Loucy (cell line): ENCODE measurements at regions not wholly inside any gene's neighbourhood (a gene's known extent, or its start where the extent isn't known, plus 50 kb on each side); places are given as distances from the start of the nearest gene placed in this dataset.

Experiments
- EZH2phosphoT487 ChIP-seq: fragments of 200-600 bp; IDR thresholded peaks from 2 replicates; pipeline ENCODE4 v1.6.1; 2018; ENCODE audit warnings: antibody characterized with exemption, mild to moderate bottlenecking, moderate library complexity, borderline replicate concordance
- TF ChIP-seq, protein P1 (sequence below): fragments of 200-600 bp; sonication (generic); conservative IDR thresholded peaks from 2 replicates; pipeline ENCODE4 v1.5.1; 2014; ENCODE audit warnings: mild to moderate bottlenecking, antibody characterized with exemption, low read length

DNA sequence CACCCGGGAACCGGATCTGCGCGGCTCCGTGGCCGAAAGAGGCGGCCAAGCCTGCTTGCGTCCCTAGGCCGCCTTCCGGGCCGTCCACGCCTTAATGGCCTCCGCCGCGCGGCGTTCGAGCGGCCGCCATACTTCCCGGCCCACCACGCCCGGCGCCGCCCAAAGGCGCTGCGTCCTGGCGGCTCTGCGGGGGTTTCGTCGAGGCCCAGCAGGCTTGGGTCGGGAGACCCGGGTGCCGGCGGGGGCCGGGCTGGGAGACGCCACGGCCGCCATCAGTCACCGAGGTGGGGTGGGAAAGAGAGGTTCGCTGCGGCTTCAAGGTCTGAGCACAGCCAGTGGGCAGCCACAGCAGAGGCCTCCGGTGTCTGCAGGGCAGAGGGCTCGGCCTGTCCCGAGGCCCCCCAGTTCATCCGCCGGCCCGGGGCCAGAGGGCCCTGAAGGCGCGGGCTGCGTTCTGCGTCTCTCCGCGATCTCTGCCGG lies 545.8 kb upstream of the CDH10 start:
- TF ChIP-seq, protein P1, sequence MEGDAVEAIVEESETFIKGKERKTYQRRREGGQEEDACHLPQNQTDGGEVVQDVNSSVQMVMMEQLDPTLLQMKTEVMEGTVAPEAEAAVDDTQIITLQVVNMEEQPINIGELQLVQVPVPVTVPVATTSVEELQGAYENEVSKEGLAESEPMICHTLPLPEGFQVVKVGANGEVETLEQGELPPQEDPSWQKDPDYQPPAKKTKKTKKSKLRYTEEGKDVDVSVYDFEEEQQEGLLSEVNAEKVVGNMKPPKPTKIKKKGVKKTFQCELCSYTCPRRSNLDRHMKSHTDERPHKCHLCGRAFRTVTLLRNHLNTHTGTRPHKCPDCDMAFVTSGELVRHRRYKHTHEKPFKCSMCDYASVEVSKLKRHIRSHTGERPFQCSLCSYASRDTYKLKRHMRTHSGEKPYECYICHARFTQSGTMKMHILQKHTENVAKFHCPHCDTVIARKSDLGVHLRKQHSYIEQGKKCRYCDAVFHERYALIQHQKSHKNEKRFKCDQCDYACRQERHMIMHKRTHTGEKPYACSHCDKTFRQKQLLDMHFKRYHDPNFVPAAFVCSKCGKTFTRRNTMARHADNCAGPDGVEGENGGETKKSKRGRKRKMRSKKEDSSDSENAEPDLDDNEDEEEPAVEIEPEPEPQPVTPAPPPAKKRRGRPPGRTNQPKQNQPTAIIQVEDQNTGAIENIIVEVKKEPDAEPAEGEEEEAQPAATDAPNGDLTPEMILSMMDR = no peak
- no peak for TF ChIP-seq EZH2phosphoT487
